ENCODE measurements at regions not wholly inside any gene's neighbourhood (a gene's known extent, or its start where the extent isn't known, plus 50 kb on each side); places are given as distances from the start of the nearest gene placed in this dataset.

GRCh38 chr9:23539311-23539710 is 286.7 kb downstream of the ELAVL2 start:
- POLR2A ChIA-PET: no interaction called here
- H3K9me3 ChIP-seq (ENCODE audit: control insufficient read depth, insufficient read depth, low read depth, low read length): no peaks in the 10 kb centered on the region
- CTCF ChIA-PET: interaction anchor here (0.6 kb wide), 1 partner anchor 1620 kb away, joined by 3 read pairs; no protein-coding TSS in a partner anchor
- no peak overlapping the region for H3K27ac ChIP-seq (ENCODE audit: extremely low read depth, low read depth, low read length)
- no peak overlapping the region for H3K4me3 ChIP-seq (ENCODE audit: low read depth, low read length)
- no peaks in the 10 kb centered on the region for H3K36me3 ChIP-seq (ENCODE audit: control insufficient read depth in 2 of 2, insufficient read depth in 1 of 2, low read length in 2 of 2)
- H3K4me1 ChIP-seq (ENCODE audit: control insufficient read depth, insufficient read depth, low read length): no peaks in the 10 kb centered on the region
- TF ChIP-seq ZNF398 (tag by site-specific recombination; IDR thresholded peaks at IDR 0.05): no peak
- TF ChIP-seq, protein P1, sequence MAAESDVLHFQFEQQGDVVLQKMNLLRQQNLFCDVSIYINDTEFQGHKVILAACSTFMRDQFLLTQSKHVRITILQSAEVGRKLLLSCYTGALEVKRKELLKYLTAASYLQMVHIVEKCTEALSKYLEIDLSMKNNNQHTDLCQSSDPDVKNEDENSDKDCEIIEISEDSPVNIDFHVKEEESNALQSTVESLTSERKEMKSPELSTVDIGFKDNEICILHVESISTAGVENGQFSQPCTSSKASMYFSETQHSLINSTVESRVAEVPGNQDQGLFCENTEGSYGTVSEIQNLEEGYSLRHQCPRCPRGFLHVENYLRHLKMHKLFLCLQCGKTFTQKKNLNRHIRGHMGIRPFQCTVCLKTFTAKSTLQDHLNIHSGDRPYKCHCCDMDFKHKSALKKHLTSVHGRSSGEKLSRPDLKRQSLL (tag by site-specific recombination; IDR thresholded peaks at IDR 0.05): no peak
- no peak for TF ChIP-seq ZNF175 (tag by site-specific recombination; IDR thresholded peaks at IDR 0.05)
- TF ChIP-seq PRDM2 (tag by site-specific recombination; IDR thresholded peaks at IDR 0.05; ENCODE audit: borderline replicate concordance): no peak
- no peak for TF ChIP-seq ZNF169 (tag by site-specific recombination; IDR thresholded peaks at IDR 0.05)
- no peak for TF ChIP-seq WT1 (tag by site-specific recombination; IDR thresholded peaks at IDR 0.05)
- TF ChIP-seq SCRT1 (tag by site-specific recombination; IDR thresholded peaks at IDR 0.05; ENCODE audit: borderline replicate concordance): no peak
- no peak for TF ChIP-seq IKZF3 (tag by site-specific recombination; IDR thresholded peaks at IDR 0.05)
- no peak for TF ChIP-seq ZNF549 (tag by site-specific recombination; IDR thresholded peaks at IDR 0.05)
- no peak for TF ChIP-seq ZNF514 (tag by site-specific recombination; IDR thresholded peaks at IDR 0.05)

DNA sequence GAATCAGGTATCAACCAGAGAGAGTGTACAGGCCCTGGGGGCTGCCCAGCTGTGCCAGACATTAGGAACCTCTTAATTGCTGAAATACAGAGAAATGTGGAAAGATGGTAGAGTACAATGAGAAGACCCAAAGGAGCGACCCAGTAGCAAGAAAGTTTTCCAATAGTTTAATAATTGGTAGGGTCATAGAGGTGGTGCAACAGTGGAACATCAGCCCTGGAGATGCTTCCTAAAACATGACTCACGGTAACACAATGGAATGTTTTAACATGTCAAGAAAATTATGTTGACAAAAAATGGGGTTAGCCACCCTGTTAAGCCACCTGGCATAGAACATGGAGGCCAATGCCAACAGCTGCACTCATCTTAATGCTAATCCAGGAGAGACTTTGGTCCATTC is 284.1 kb downstream of the ELAVL2 start:
- Histone ChIP-seq H3K4me3 (ENCODE audit: low read depth, low read length) (no peak overlapping the region), H3K36me3 (ENCODE audit: control insufficient read depth in 2 of 2, insufficient read depth in 1 of 2, low read length in 2 of 2) (no peaks in the 10 kb centered on the region), H3K4me1 (ENCODE audit: control insufficient read depth, insufficient read depth, low read length) (no peaks in the 10 kb centered on the region), H3K9me3 (ENCODE audit: control insufficient read depth, insufficient read depth, low read depth, low read length) (no peaks in the 10 kb centered on the region), H3K27ac (ENCODE audit: extremely low read depth, low read depth, low read length) (no peak overlapping the region)
- TF ChIP-seq ZNF785 (tag by site-specific recombination; IDR thresholded peaks at IDR 0.05) (no peak), ZNF350 (tag by site-specific recombination; IDR thresholded peaks at IDR 0.05) (no peak)
- POLR2A ChIA-PET: no interaction called here
- CTCF ChIA-PET: interaction anchor here (0.6 to 0.7 kb wide), 2 partner anchors 37 to 953 kb away, joined by 4 to 5 read pairs; no protein-coding TSS in a partner anchor

- H3K36me3 ChIP-seq (ENCODE audit: control insufficient read depth in 2 of 2, insufficient read depth in 1 of 2, low read length in 2 of 2): no peaks in the 10 kb centered on the region
- H3K27ac ChIP-seq (ENCODE audit: extremely low read depth, low read depth, low read length): no peak overlapping the region
- no peak overlapping the region for H3K4me3 ChIP-seq (ENCODE audit: low read depth, low read length)
- CTCF ChIA-PET: interaction anchor here (0.6 to 0.7 kb wide), 2 partner anchors 37 to 954 kb away, joined by 4 to 5 read pairs; no protein-coding TSS in a partner anchor
- H3K4me1 ChIP-seq (ENCODE audit: control insufficient read depth, insufficient read depth, low read length): no peaks in the 10 kb centered on the region
- POLR2A ChIA-PET: no interaction called here
- no peaks in the 10 kb centered on the region for H3K9me3 ChIP-seq (ENCODE audit: control insufficient read depth, insufficient read depth, low read depth, low read length)
- TF ChIP-seq GLIS1 (tag by site-specific recombination; IDR thresholded peaks at IDR 0.05) (no peak), ZBTB17 (tag by site-specific recombination; IDR thresholded peaks at IDR 0.05) (no peak), ZNF777 (tag by site-specific recombination; IDR thresholded peaks at IDR 0.05; ENCODE audit: borderline replicate concordance) (no peak), PRDM1 (tag by site-specific recombination; IDR thresholded peaks at IDR 0.05) (no peak), ZNF114 (tag by site-specific recombination; IDR thresholded peaks at IDR 0.05) (no peak), ZNF366 (tag by site-specific recombination; conservative IDR thresholded peaks at IDR 0.05) (no peak), ZNF585B (tag by site-specific recombination; IDR thresholded peaks at IDR 0.05) (no peak), PBX3 (CRISPR knock-in tag; IDR thresholded peaks at IDR 0.05) (no peak)
- TF ChIP-seq, protein P2, sequence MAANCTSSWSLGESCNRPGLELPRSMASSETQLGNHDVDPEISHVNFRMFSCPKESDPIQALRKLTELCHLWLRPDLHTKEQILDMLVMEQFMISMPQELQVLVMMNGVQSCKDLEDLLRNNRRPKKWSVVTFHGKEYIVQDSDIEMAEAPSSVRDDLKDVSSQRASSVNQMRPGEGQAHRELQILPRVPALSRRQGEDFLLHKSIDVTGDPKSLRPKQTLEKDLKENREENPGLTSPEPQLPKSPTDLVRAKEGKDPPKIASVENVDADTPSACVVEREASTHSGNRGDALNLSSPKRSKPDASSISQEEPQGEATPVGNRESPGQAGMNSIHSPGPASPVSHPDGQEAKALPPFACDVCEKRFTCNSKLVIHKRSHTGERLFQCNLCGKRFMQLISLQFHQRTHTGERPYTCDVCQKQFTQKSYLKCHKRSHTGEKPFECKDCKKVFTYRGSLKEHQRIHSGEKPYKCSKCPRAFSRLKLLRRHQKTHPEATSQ (tag by site-specific recombination; IDR thresholded peaks at IDR 0.05): no peak
Measured at GRCh38 chr9:23542438-23542837, 283.6 kb downstream of the ELAVL2 start.
